Activated T-helper 1 cell treated with anti-CD3 and anti-CD28 coated beads, Interleukin-12 subunit alpha, Interleukin-12 subunit beta, Interleukin-2, Interleukin-4 antibody, amounts not matched to agents 30 ng/mL and 10 ng/mL and 1 ng/mL, durations not matched to agents 14 hours and 24 hours and 36 hours (primary cell): ENCODE measurements at regions not wholly inside any gene's neighbourhood (a gene's known extent, or its start where the extent isn't known, plus 50 kb on each side); places are given as distances from the start of the nearest gene placed in this dataset.
A peak's percentile ranks its signal among the peaks of the same experiment; 100 is the strongest.

ENCODE experiments used
- DNase-seq: peaks from one replicate; pipeline ENCODE4 v3.0.0; 2021; ENCODE audit warnings: low spot score
- H3K27ac Mint-ChIP-seq: one replicate; pipeline ENCODE4 v1.8.0; 2021; ENCODE audit warnings: mild to moderate bottlenecking, mixed read lengths
- H3K27me3 Mint-ChIP-seq: one replicate; pipeline ENCODE4 v1.8.0; 2022; ENCODE audit warnings: mild to moderate bottlenecking, moderate library complexity, mixed read lengths; ENCODE audit not compliant: insufficient read depth
- H3K36me3 Mint-ChIP-seq: one replicate; pipeline ENCODE4 v1.8.0; 2021; ENCODE audit warnings: low read depth, mixed read lengths
- H3K4me1 Mint-ChIP-seq: one replicate; pipeline ENCODE4 v1.8.0; 2021; ENCODE audit warnings: low read depth, mixed read lengths
- H3K4me3 Mint-ChIP-seq: one replicate; pipeline ENCODE4 v1.8.0; 2021; ENCODE audit warnings: mild to moderate bottlenecking, moderate library complexity, mixed read lengths
- H3K9me3 Mint-ChIP-seq: one replicate; pipeline ENCODE4 v1.8.0; 2021; ENCODE audit warnings: mixed read lengths
- intact Hi-C: fragments of 100-400 bp; cut with micrococcal nuclease; formaldehyde crosslinking; loops from one replicate; pipeline ENCODE4 v1.15.1; 2024

DNA sequence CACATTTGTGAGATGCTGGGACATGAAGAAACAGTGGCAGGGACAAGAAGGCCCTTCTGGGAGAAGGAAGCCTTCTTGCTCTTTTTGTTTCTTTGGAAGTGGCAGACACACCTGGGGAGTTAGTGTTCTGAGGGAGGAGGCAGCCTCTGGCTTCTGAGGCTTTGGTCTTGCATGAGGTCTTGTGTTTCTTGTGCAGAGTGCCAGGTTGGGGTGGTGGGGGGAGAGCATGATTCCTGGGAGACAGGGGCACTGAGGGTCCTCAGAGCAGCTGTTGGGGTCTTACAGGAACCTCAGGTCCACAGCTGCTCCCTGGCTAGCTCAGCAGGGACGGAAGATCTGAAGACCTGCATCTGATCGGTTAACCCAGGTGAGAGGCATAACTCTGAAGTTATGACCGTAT, 167.5 kb upstream of the ZNF536 start:
- no peak for DNase-seq
- Mint-ChIP-seq H3K27ac (no peak overlapping the region), H3K4me3 (no peak overlapping the region), H3K9me3 (no peaks in the 10 kb centered on the region), H3K36me3 (no peaks in the 10 kb centered on the region), H3K27me3 (peaks cover 4% of the 10 kb centered on the region), H3K4me1 (no peaks in the 10 kb centered on the region)
- intact Hi-C loops, result no loop called here

DNA sequence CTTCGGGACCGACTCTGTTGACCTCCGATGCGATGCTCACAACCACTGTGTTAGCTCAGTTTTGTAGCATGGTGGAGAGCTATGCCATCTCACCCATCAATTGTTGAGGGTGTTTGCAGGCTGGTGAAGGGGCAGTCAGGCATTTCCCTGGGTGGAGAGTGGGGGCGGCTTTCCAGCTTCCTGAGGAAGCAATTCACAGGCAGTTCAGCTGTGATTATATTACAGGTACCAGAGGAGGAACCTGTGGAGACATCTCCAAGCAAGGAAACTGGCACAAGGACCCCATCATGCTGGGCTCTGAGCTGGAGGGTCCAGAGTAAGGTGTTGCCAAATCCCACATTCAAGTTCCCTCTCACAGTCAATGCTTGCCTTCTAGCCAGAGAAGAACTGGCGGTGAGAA, 166.0 kb upstream of the ZNF536 start:
- intact Hi-C loops, result no loop called here

GRCh38 chr19:30207357-30207756, 164.8 kb upstream of the ZNF536 start:
- no peak for DNase-seq
- H3K4me1 Mint-ChIP-seq, result no peaks in the 10 kb centered on the region
- no peaks in the 10 kb centered on the region for H3K36me3 Mint-ChIP-seq
- H3K9me3 Mint-ChIP-seq, result no peaks in the 10 kb centered on the region
- peaks cover 4% of the 10 kb centered on the region for H3K27me3 Mint-ChIP-seq
- intact Hi-C loops, result no loop called here
- no peak overlapping the region for H3K4me3 Mint-ChIP-seq
- H3K27ac Mint-ChIP-seq, result no peak overlapping the region

More for the DNA sequence above, 166.0 kb upstream of the ZNF536 start:
- Mint-ChIP-seq H3K4me1 (no peaks in the 10 kb centered on the region), H3K9me3 (no peaks in the 10 kb centered on the region), H3K27ac (no peak overlapping the region), H3K27me3 (peaks cover 4% of the 10 kb centered on the region), H3K4me3 (no peak overlapping the region), H3K36me3 (no peaks in the 10 kb centered on the region)
- no peak for DNase-seq

DNA sequence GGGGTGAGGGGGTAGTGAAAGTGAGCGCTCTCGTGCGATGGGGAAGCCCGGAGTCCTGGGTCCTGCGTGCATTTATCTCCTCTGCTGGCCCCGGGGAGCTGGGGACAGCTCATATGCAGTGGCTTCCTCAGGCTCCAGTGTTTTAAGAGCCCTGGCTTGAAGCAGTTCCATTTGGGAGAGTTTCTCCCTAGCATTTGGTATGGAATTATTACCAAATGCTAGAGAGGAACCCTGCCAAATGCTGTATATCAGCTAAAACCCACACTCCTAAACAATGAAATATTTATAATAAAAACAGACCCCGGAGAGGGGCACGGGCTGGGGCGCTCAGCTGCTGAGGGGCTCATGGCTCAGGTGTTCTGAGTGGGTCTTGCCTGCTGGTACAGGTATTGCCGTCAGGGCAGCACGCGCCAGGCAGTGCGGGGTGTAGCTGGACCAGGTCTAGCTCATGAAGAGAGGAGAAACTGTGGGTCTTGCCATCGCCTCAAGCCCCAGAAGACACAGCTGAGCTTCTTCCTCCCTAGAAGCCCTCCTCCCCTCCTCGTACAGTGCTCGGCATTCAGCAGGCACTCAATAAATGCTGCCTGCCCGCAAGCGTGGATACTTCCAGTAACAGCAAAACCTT, 163.6 kb upstream of the ZNF536 start:
- no peaks in the 10 kb centered on the region for H3K9me3 Mint-ChIP-seq
- H3K4me3 Mint-ChIP-seq, result no peak overlapping the region
- H3K27ac Mint-ChIP-seq, result no peak overlapping the region
- no peaks in the 10 kb centered on the region for H3K36me3 Mint-ChIP-seq
- intact Hi-C loops, result no loop called here
- H3K27me3 Mint-ChIP-seq, result peaks cover 2% of the 10 kb centered on the region
- no peak for DNase-seq
- no peaks in the 10 kb centered on the region for H3K4me1 Mint-ChIP-seq

DNA sequence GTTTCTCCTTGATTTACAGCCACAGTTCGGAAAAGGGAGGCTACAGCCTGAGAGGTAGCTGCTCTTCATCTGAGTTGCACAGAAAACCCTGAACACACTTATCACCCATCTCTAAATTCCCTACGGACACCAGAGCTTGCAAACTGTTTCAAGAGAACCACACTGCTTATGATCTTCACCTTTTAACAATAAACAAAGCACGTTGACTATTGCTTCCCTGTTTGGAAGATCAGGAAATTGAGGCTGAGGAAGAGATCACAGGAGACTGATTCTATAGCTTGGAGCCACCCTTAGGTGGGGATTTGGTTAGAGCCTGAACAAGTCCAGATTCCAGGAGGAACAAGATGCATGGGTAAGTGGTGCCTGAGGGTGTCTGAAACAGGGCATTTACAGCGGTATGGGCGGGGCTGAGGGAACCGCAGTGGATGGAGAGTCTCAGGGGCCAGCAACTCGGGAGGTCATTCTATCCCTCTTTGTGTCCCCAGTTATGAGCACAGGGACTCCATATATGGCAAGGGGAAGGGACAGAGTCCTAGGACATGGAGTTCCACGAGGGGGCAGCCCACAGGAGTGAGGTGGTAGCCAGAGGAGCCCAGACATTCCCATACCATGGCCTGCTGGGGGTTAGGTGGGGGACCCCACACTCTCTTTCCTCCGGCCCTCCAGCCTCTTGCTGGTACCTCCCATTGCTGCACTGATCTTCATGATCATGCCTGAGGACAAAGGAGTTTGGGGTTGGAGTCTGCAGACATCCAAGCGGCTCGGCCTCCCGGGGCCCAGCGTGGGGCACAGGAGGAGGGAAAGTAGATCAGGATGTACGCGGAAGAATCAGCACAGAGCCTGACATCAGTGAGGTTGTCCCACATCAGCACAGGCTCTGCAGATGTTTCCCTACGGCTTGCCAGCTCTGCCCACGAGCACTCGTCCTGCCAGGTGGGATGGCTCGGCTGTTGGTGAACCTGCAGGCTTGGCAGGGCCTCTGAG, 162.3 kb upstream of the ZNF536 start:
- H3K27me3 Mint-ChIP-seq, result peaks cover 2% of the 10 kb centered on the region
- intact Hi-C loops, result no loop called here
- H3K9me3 Mint-ChIP-seq, result no peaks in the 10 kb centered on the region
- peaks cover 7% of the 10 kb centered on the region for H3K4me1 Mint-ChIP-seq
- H3K27ac Mint-ChIP-seq, result no peak overlapping the region
- DNase-seq, result no peak
- H3K4me3 Mint-ChIP-seq, result no peak overlapping the region
- no peaks in the 10 kb centered on the region for H3K36me3 Mint-ChIP-seq

DNA sequence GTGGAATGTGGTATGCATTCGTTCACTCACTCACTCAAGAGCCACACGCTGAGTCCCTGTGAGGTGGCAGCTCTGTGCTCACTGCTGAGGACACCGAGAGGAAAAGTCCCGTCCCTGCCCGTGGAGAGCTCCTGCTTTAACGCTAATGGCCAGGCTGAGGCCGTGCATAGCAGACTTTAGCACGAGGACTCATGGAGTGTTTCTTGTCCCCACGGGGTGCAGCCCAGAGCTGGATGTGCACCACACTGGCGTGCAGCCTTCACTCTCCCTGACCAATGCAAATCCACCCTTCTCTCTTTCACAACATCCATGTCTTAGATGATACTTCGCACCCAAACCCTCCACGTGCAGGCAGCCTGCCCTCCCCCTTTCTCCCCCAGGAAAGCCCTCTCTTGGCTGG, 159.6 kb upstream of the ZNF536 start:
- Mint-ChIP-seq H3K27ac (no peak overlapping the region), H3K4me3 (no peak overlapping the region)

DNA sequence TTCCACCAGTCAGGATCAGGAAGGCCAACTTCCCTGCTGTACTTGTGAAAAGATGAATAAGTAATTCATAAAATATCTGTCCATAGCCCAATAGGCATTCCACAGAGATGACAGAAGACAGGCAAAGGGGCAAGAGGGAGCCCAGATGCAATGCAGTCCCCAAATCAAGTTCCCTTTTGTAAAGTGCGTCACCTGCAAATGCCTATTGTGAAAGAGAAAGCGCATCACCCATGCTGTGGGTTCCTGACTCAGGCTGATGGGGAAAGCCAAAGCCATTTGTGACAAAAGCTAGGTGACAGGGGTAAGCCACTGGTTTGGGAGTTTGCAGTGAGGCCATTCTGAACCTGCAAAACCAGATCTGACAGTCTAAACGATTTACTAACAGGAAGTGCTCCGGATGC, 157.5 kb upstream of the ZNF536 start:
- peaks cover 17% of the 10 kb centered on the region for H3K4me1 Mint-ChIP-seq
- no peaks in the 10 kb centered on the region for H3K9me3 Mint-ChIP-seq
- H3K36me3 Mint-ChIP-seq, result no peaks in the 10 kb centered on the region
- H3K4me3 Mint-ChIP-seq, result peak overlapping the region; percentile 27
- DNase-seq, result peak; percentile 42
- intact Hi-C loops, result no loop called here
- H3K27me3 Mint-ChIP-seq, result peaks cover 8% of the 10 kb centered on the region
- H3K27ac Mint-ChIP-seq, result peak overlapping the region; percentile 73

More for the DNA sequence above, 159.6 kb upstream of the ZNF536 start:
- Mint-ChIP-seq H3K36me3 (no peaks in the 10 kb centered on the region), H3K9me3 (no peaks in the 10 kb centered on the region), H3K4me1 (peaks cover 17% of the 10 kb centered on the region), H3K27me3 (peaks cover 10% of the 10 kb centered on the region)
- no peak for DNase-seq
- intact Hi-C loops, result no loop called here

GRCh38 chr19:30215248-30215647, 156.9 kb upstream of the ZNF536 start:
- Mint-ChIP-seq H3K27me3 (peaks cover 8% of the 10 kb centered on the region), H3K36me3 (no peaks in the 10 kb centered on the region), H3K27ac (peak overlapping the region; percentile 73), H3K9me3 (no peaks in the 10 kb centered on the region), H3K4me3 (no peak overlapping the region), H3K4me1 (peaks cover 17% of the 10 kb centered on the region)
- no peak for DNase-seq
- intact Hi-C loops, result no loop called here

- no peak overlapping the region for H3K4me3 Mint-ChIP-seq
- intact Hi-C loops, result no loop called here
- H3K27ac Mint-ChIP-seq, result no peak overlapping the region
- no peaks in the 10 kb centered on the region for H3K9me3 Mint-ChIP-seq
- no peak for DNase-seq
- H3K36me3 Mint-ChIP-seq, result no peaks in the 10 kb centered on the region
- H3K27me3 Mint-ChIP-seq, result peaks cover 14% of the 10 kb centered on the region
- peaks cover 17% of the 10 kb centered on the region for H3K4me1 Mint-ChIP-seq
Measured at GRCh38 chr19:30216453-30216852, 155.7 kb upstream of the ZNF536 start.

DNA sequence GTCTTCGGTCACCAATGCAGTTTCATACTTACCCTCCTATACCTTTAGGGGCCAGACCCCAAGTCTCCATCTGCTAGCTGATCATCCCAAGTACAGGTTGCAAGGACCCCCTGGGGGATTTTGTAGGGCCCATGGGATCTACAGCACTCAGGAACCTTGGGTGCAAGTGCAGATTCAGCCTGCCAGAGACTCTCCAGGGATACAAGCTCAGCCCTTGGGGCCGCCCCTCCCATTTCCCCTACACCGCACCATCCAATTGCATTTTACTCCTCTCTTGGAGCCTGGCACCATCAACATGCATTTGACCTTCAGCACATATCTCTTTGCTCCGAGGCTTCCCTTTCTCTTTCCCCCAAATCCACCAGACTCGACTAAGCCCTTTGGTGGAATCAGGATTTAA, 154.7 kb upstream of the ZNF536 start:
- intact Hi-C loops, result no loop called here
- no peak overlapping the region for H3K4me3 Mint-ChIP-seq
- no peak for DNase-seq
- H3K36me3 Mint-ChIP-seq, result no peaks in the 10 kb centered on the region
- H3K4me1 Mint-ChIP-seq, result peaks cover 17% of the 10 kb centered on the region
- no peaks in the 10 kb centered on the region for H3K9me3 Mint-ChIP-seq
- peaks cover 24% of the 10 kb centered on the region for H3K27me3 Mint-ChIP-seq
- H3K27ac Mint-ChIP-seq, result no peak overlapping the region

GRCh38 chr19:30219702-30220101, 152.5 kb upstream of the ZNF536 start:
- no peak for DNase-seq
- Mint-ChIP-seq H3K4me3 (no peak overlapping the region), H3K27me3 (peaks cover 41% of the 10 kb centered on the region), H3K36me3 (no peaks in the 10 kb centered on the region), H3K27ac (no peak overlapping the region), H3K9me3 (no peaks in the 10 kb centered on the region), H3K4me1 (peaks cover 16% of the 10 kb centered on the region)
- intact Hi-C loops, result loop anchor here (5.0 to 10.0 kb wide), 3 partner anchors 155 to 2005 kb away; partner anchors contain the start of gene ZNF536

DNA sequence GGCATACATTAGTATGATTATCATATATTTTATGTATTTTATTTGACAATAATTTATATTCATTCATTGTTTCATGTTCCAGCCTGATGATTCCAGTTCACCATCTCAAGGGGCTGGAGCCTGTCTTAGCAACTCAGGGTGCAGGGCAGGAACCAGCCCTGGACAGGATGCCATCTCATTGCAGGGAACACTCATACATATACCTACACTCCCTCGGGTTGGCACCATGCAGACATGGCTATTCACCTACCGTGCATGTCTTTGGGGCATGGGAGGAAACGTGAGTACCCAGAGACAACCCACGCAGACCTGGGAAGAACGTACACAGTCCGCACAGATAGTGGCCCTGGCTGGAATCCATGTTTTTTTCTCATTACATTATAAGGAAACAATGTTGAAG, 151.0 kb upstream of the ZNF536 start:
- Mint-ChIP-seq H3K27ac (no peak overlapping the region), H3K27me3 (peaks cover 45% of the 10 kb centered on the region), H3K4me3 (no peak overlapping the region), H3K4me1 (peaks cover 10% of the 10 kb centered on the region), H3K9me3 (peaks cover 4% of the 10 kb centered on the region), H3K36me3 (peaks cover 4% of the 10 kb centered on the region)
- DNase-seq, result no peak
- intact Hi-C loops, result loop anchor here (5.0 to 10.0 kb wide), 3 partner anchors 154 to 2004 kb away; partner anchors contain the start of gene ZNF536

DNA sequence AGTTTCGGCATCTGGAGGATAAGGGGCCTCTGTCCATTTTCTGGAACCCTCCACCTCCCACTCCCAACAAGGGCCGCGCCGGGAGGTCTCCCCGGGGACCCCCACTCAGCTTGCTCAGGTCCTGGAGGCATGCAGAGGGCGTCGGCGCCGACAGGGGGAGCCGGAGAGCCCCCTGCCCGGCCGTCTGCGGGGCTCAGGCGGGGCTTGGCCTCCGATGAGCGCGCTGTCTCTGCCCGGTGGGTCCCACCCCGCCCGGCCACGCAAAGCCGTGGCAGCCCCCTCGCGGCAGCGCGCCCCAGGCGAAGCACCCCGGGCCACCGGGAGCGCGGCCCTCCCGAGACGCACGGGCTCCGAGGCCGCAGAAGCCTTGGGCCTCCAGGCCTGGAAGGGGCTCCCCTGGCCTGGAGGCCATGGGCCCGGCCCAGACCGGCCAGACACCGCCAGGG, 149.7 kb upstream of the ZNF536 start:
- peaks cover 53% of the 10 kb centered on the region for H3K27me3 Mint-ChIP-seq

More for the DNA sequence above, 149.7 kb upstream of the ZNF536 start:
- peaks cover 20% of the 10 kb centered on the region for H3K4me1 Mint-ChIP-seq
- intact Hi-C loops, result loop anchor here (5.0 to 10.0 kb wide), 3 partner anchors 152 to 2002 kb away; partner anchors contain the start of gene ZNF536
- H3K27ac Mint-ChIP-seq, result no peak overlapping the region
- peaks cover 4% of the 10 kb centered on the region for H3K9me3 Mint-ChIP-seq
- no peak for DNase-seq
- H3K4me3 Mint-ChIP-seq, result no peak overlapping the region
- peaks cover 7% of the 10 kb centered on the region for H3K36me3 Mint-ChIP-seq
